Tibial nerve (tissue), 4 donors: ENCODE measurements at regions not wholly inside any gene's neighbourhood (a gene's known extent, or its start where the extent isn't known, plus 50 kb on each side); places are given as distances from the start of the nearest gene placed in this dataset.
"Not testable (repeated sequence)": the region's sequence is repeated elsewhere in the genome, so short reads cannot be mapped to it uniquely, and the experiment has no call there.

Source experiments
- DNase-seq, 2 donors: peaks; one replicate each; pipeline ENCODE4 v3.0.0-alpha.2; 2019; ENCODE audit warnings: low spot score in 2 of 2
- H3K27ac ChIP-seq, 4 donors: fragments of 200-600 bp; sonication (generic) in 3 of 4; one replicate each; pipeline ENCODE4 v1.5.1; 2017 to 2019; ENCODE audit warnings: mild to moderate bottlenecking in 1 of 4
- H3K27me3 ChIP-seq, 2 donors: fragments of 200-600 bp; sonication (generic) in 1 of 2; one replicate each; pipeline versions ENCODE4 v1.5.1 to v1.6.0; 2017 to 2019
- H3K36me3 ChIP-seq, 3 donors: fragments of 200-600 bp; sonication (generic); one replicate each; pipeline ENCODE4 v1.5.1; 2018 to 2019
- H3K4me1 ChIP-seq, 4 donors: fragments of 200-600 bp; sonication (generic) in 3 of 4; one replicate each; pipeline ENCODE4 v1.5.1; 2017 to 2019
- H3K4me3 ChIP-seq, 4 donors: fragments of 200-600 bp; sonication (generic) in 3 of 4; one replicate each; pipeline ENCODE4 v1.5.1; 2017 to 2019; ENCODE audit warnings: mild to moderate bottlenecking in 1 of 4, moderate library complexity in 1 of 4
- H3K9me3 ChIP-seq, 4 donors: fragments of 200-600 bp; sonication (generic) in 3 of 4; one replicate each; pipeline ENCODE4 v1.5.1; 2017 to 2019
- EP300 ChIP-seq, 2 donors: sonication (generic); formaldehyde crosslinking; IDR thresholded peaks; one replicate each; pipeline ENCODE4 v1.6.1; 2017; ENCODE audit warnings: antibody characterized with exemption in 2 of 2, mild to moderate bottlenecking in 1 of 2
- POLR2A ChIP-seq, 2 donors: fragments of 450-650 bp; IDR thresholded peaks; one replicate each; pipeline ENCODE4 v1.6.1; 2017; ENCODE audit warnings: antibody characterized with exemption in 2 of 2, mild to moderate bottlenecking in 2 of 2, moderate library complexity in 2 of 2
- WGBS, 2 donors: methylation state at CpG; one replicate each; pipeline ENCODE4 v1.1.5; 2018; 5-methylcytosine and 5-hydroxymethylcytosine counted together
- TF ChIP-seq, protein P1 (sequence below), 5 experiments: fragments of 200-600 bp in 3 of 5; fragments of 450-650 bp in 2 of 5; sonication (generic) in 3 of 5; IDR thresholded peaks; one replicate each; pipeline ENCODE4 v1.5.1; 2016 to 2019; ENCODE audit warnings: antibody characterized with exemption in 5 of 5, mild to moderate bottlenecking in 3 of 5, moderate library complexity in 2 of 5

DNA sequence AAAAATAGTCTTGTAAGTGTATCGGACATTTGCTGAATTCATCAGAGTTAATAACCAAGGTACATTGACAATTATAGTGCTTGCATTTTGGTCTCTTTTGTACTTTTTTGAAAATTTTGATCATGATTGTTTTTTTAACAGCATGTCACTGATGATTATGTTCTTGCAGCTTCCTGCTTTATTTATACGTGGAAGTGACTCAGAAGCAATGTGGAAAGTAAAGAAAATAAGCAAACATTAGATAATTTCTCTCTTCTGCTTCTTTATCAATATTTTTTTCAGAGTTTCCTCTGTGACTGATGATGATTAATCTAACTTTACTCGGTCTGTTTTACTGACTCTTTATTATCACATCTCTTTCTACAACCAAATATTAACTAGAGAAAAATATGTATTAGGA lies 1351.9 kb downstream of the REEP3 start:
- no peaks in the 10 kb centered on the region for H3K36me3 ChIP-seq
- TF ChIP-seq EP300 (IDR thresholded peaks at IDR 0.05) = no peak
- TF ChIP-seq POLR2A (IDR thresholded peaks at IDR 0.05) = no peak
- TF ChIP-seq, protein P1, sequence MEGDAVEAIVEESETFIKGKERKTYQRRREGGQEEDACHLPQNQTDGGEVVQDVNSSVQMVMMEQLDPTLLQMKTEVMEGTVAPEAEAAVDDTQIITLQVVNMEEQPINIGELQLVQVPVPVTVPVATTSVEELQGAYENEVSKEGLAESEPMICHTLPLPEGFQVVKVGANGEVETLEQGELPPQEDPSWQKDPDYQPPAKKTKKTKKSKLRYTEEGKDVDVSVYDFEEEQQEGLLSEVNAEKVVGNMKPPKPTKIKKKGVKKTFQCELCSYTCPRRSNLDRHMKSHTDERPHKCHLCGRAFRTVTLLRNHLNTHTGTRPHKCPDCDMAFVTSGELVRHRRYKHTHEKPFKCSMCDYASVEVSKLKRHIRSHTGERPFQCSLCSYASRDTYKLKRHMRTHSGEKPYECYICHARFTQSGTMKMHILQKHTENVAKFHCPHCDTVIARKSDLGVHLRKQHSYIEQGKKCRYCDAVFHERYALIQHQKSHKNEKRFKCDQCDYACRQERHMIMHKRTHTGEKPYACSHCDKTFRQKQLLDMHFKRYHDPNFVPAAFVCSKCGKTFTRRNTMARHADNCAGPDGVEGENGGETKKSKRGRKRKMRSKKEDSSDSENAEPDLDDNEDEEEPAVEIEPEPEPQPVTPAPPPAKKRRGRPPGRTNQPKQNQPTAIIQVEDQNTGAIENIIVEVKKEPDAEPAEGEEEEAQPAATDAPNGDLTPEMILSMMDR (IDR thresholded peaks at IDR 0.05) = no peak
- H3K9me3 ChIP-seq = no peaks in the 10 kb centered on the region
- WGBS, 2 donors = 61 to 63% methylated on average over 3 of the region's 3 CpGs
- no peak overlapping the region for H3K27ac ChIP-seq
- H3K27me3 ChIP-seq = no peaks in the 10 kb centered on the region
- no peak overlapping the region for H3K4me3 ChIP-seq
- no peak for DNase-seq
- no peaks in the 10 kb centered on the region for H3K4me1 ChIP-seq

DNA sequence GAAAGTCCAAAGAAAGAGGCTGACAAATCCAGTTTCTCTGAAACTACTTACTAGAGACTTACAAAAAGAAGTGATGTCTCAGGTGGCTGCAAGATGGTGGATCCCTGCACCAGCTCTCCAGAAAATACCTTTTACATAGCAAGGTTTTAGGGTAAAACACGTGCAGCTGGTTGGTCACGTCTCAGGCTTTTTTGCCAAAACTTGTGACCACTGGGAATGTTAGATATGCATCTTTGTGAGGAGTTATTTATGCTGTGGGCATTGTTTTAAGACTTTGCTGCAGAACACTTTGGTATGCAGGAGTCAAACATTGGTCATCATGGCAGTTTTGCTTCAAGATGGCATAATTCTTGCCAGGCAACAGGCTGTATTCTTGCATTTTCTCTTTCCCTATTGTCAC lies 1352.8 kb downstream of the REEP3 start:
- no peaks in the 10 kb centered on the region for H3K27me3 ChIP-seq
- H3K36me3 ChIP-seq = no peaks in the 10 kb centered on the region
- H3K4me3 ChIP-seq = no peak overlapping the region
- H3K4me1 ChIP-seq = no peaks in the 10 kb centered on the region
- DNase-seq = no peak
- TF ChIP-seq, protein P1 (IDR thresholded peaks at IDR 0.05) = no peak
- H3K27ac ChIP-seq = no peak overlapping the region
- H3K9me3 ChIP-seq = no peaks in the 10 kb centered on the region
- 38 to 50% methylated on average over 2 of the region's 2 CpGs for WGBS, 2 donors

DNA sequence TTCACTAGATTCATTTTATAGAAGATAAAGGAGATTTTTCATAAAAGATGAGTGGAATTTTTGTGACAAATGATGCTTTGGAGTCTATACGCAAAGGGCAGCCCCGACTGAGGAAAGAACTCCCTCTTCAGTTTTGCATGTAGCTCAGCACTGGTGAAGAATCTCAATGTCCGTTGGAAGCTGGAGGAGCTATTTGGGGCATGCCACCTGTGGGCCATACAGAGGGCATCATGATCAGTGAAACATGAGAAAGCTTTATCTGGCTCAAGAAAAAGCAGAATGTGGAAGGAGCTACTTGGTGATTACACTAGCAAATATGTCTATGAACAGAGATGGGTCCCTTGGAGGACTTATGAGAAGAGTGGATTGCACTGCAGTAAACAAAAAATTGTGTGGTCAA lies 1359.3 kb downstream of the REEP3 start:
- TF ChIP-seq EP300 (IDR thresholded peaks at IDR 0.05) (no peak), POLR2A (IDR thresholded peaks at IDR 0.05) (no peak)
- TF ChIP-seq, protein P1 (IDR thresholded peaks at IDR 0.05) = no peak
- H3K4me3 ChIP-seq = no peak overlapping the region
- H3K4me1 ChIP-seq = no peaks in the 10 kb centered on the region
- no peaks in the 10 kb centered on the region for H3K27me3 ChIP-seq
- DNase-seq = no peak
- 68 to 74% methylated on average over 3 of the region's 3 CpGs for WGBS, 2 donors
- no peak overlapping the region for H3K27ac ChIP-seq
- no peaks in the 10 kb centered on the region for H3K9me3 ChIP-seq
- no peaks in the 10 kb centered on the region for H3K36me3 ChIP-seq

DNA sequence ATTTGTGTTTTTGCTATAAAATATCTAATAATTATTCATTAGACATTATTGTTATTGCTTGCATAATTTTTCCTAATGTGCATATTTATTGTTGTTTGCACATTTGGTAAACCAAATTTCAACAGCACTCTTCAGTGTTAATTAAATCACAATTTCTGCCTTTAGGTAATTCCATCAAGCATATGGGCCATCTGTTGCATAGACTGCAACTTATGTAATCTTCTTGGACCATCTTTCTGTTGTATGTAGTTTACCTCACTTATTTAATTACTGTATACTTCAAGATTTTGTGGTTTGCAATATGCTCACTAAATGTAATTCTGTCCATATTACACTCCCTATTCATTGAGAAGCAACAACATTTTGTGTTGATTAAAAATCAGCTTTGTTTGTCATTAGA lies 1360.1 kb downstream of the REEP3 start:
- TF ChIP-seq EP300 (IDR thresholded peaks at IDR 0.05) = no peak
- TF ChIP-seq, protein P1 (IDR thresholded peaks at IDR 0.05) = no peak
- no peak for TF ChIP-seq POLR2A (IDR thresholded peaks at IDR 0.05)
- H3K36me3 ChIP-seq = no peaks in the 10 kb centered on the region
- no peak overlapping the region for H3K4me3 ChIP-seq
- no peak for DNase-seq
- H3K27ac ChIP-seq = no peak overlapping the region
- H3K27me3 ChIP-seq = no peaks in the 10 kb centered on the region
- no peaks in the 10 kb centered on the region for H3K9me3 ChIP-seq
- H3K4me1 ChIP-seq = no peaks in the 10 kb centered on the region

DNA sequence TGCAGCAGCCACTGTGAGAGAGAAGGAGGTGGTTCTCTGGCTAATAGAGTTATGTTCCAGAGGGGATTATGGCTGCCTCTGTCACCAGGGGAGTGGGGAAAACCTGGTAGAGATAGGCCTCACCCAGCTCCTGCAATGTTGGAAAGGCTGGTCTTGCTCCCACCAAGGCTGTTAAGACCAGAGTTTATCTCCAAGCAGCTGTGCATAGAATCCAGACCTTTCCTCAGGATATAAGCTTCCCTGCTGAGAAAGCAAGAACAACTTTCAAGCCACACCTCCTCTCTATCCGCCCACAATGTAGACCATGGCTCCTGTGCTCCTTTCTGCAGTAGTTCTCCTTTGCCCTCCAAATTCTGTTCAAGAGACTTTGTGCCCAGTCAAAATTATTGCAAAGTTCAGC lies 1375.4 kb downstream of the REEP3 start:
- Histone ChIP-seq H3K27me3 (no peaks in the 10 kb centered on the region), H3K27ac (no peak overlapping the region), H3K4me1 (no peaks in the 10 kb centered on the region), H3K36me3 (no peaks in the 10 kb centered on the region), H3K9me3 (peaks cover 0 to 34% (median 0%) of the 10 kb centered on the region in 4 donors), H3K4me3 (no peak overlapping the region)
- no peak for DNase-seq
- no peak for TF ChIP-seq EP300 (IDR thresholded peaks at IDR 0.05)
- TF ChIP-seq, protein P1 (IDR thresholded peaks at IDR 0.05) = no peak
- no peak for TF ChIP-seq POLR2A (IDR thresholded peaks at IDR 0.05)
- WGBS, 2 donors = 77 to 88% methylated on average over 1 of the region's 1 CpG

DNA sequence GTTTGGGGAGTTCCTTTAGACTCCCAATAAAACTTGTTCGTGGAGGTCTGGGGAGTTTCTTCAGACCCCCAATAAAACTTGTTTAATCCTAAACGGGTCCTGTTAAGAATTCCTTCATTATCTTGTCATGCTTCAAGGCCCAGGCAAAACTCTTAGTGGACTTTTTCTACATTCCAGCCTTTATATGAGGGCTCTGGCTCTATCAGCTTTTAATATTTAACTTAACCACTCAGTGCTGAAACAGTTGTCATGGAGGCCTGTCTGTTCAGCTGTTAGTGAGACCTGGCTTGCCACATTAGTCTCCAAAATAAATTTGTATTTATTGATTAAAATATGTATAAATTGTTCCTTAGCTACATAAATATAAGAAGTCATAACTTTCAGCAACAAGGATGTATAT lies 1385.1 kb downstream of the REEP3 start:
- 16 to 40% methylated on average over 2 of the region's 2 CpGs for WGBS, 2 donors
- not testable (repeated sequence) for DNase-seq

DNA sequence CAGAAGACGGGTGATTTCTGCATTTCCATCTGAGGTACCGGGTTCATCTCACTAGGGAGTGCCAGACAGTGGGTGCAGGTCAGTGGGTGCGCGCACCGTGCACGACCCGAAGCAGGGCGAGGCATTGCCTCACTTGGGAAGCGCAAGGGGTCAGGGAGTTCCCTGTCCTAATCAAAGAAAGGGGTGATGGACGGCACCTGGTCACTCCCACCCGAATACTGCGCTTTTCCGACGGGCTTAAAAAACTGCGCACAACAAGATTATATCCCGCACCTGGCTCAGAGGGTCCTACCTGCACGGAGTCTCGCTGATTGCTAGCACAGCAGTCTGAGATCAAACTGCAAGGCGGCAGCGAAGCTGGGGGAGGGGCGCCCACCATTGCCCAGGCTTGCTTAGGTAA lies 1403.1 kb downstream of the REEP3 start:
- DNase-seq = not testable (repeated sequence)

More for the DNA sequence above, 1385.1 kb downstream of the REEP3 start:
- not testable (repeated sequence) for H3K27ac ChIP-seq, H3K4me1 ChIP-seq, H3K9me3 ChIP-seq, H3K27me3 ChIP-seq, H3K4me3 ChIP-seq, H3K36me3 ChIP-seq

More for the DNA sequence above, 1403.1 kb downstream of the REEP3 start:
- not testable (repeated sequence) for H3K4me3 ChIP-seq, H3K27me3 ChIP-seq, H3K27ac ChIP-seq, H3K4me1 ChIP-seq, H3K36me3 ChIP-seq
- H3K9me3 ChIP-seq = peaks cover 0 to 20% (median 3%) of the 10 kb centered on the region in 4 donors
- WGBS, 2 donors = 68 to 80% methylated on average over 17 to 21 of the region's 21 CpGs
